B cell (primary cell): ENCODE measurements at regions not wholly inside any gene's neighbourhood (a gene's known extent, or its start where the extent isn't known, plus 50 kb on each side); places are given as distances from the start of the nearest gene placed in this dataset.

Experiments
- CTCF ChIP-seq: fragments of 200-600 bp; IDR thresholded peaks from one replicate; pipeline ENCODE4 v1.8.0; 2022; ENCODE audit warnings: antibody characterized with exemption, mild to moderate bottlenecking
- EZH2 ChIP-seq: IDR thresholded peaks from 2 replicates; pipeline ENCODE4 v1.6.1; 2012; ENCODE audit warnings: borderline replicate concordance, low read depth, mild to moderate bottlenecking, moderate library complexity, low read length; ENCODE audit not compliant: insufficient read depth, poor library complexity, severe bottlenecking

DNA sequence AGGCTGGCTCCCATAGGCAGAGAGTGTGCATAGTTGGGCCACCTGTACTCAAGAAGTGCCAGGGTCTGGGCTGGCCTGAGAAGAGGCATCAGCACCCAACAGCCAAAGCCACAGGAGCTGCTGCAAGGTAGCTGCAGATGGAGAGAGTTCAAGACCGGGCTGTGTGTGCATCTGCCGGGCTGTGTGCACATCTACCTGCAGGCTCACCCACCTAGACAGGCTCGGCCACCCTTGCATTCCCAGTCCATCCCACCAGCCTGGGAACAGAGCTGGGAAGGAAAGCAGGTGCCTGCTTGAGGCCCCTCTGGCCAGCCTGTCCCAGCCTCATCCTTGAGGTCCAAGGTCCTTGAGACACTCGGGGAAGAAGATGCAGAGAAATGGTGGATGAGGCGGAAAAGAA, 194.4 kb upstream of the AJAP1 start:
- TF ChIP-seq CTCF (no peak), EZH2 (no peak)
